Activated T-cell treated with anti-CD3 and anti-CD28 coated beads, Interleukin-2, amount 50 U/mL, for 48 hours (primary cell): ENCODE measurements at regions not wholly inside any gene's neighbourhood (a gene's known extent, or its start where the extent isn't known, plus 50 kb on each side); places are given as distances from the start of the nearest gene placed in this dataset.
A peak's percentile ranks its signal among the peaks of the same experiment; 100 is the strongest.

ENCODE experiments used
- DNase-seq, 2 experiments: peaks; one replicate each; pipeline ENCODE4 v3.0.0-alpha.2; 2020

DNA sequence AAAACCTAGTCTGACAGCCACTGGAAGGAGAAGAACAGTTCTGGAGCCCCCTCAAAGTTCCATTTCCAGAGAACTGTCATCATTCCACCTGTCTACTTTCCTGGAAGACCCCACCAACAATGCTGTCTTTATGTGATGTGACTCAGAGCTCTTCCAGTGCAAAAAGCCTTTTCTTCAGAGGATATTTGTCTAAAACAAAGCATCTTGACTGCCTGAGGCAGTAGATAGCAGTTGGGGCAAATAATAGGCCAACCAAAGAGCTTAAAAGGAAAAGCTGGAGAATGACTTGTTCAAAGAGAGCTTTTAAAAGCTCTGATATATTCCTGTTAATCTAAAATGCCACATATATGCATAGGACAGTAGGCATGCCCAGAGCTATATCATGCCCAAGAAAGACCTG lies 62.6 kb downstream of the MIS18A start:
- no peak for DNase-seq

DNA sequence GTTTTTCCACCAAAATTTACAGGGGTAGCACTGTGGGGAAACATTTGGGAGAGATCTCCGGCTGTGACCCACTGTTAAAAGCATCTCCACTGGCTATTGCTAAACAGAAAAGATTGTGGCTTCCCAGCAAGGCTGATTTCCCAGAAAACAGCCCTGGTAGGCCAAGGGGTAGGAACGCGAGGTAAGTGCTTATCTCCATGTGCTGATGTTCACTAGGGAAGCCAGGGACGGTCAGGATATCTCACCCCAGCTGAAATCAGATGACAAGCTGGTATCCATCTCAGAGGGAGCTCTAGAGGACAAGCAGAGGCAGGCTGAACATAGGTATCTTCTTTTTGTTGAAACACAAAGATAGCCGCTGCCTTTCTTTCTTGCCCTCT lies 63.6 kb downstream of the MIS18A start:
- DNase-seq: no peak

DNA sequence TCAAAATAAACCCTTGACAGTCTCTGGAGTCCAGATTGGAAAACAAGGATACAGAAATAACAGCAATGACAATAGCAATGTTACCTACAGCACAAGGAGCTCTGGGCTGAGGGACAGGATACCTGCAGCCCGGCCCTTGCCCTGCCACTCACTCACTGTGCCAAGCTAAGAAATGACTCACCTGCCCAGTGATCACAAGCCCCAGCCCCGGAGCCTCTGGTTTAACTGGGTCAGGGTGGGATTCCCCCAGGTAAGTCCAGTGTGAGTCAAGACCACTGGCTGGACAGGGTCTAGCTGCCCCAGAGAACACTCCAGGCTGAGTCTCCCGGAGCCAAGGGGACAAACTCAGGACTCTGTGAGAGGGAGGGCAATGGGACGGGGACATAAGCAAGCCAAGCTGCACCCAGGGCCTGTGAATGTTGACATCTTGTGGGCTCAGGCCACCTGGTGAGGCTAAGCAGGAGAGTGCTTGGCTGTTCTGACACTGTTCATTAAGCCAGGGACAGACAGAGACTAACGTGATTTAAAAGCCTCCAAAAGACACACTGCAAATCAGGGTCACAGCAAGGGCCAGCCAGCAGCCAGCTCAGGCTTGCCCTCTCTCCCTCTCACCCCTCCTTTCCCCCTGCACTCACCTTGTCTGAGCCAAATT lies 64.1 kb downstream of the MIS18A start:
- no peak for DNase-seq

DNA sequence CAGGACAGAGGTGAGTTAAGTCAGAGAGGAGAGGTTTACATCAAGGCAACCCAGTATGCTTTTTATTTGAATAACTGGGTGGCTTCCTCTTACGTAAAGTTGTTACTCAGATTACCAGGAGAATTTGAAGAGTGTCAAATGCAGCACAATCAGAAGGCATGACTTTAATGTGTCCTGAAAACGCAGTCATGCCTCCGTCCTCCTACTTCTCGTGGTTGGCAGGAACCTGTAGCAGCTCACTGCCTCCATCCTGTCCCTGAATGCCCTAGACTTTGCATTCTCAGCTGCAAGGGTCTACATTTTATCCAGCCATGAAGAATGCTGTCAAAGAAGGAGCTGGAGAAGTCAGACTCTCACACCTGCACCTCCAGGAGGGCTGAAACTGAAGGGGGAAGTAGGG lies 66.7 kb downstream of the MIS18A start:
- no peak for DNase-seq

DNA sequence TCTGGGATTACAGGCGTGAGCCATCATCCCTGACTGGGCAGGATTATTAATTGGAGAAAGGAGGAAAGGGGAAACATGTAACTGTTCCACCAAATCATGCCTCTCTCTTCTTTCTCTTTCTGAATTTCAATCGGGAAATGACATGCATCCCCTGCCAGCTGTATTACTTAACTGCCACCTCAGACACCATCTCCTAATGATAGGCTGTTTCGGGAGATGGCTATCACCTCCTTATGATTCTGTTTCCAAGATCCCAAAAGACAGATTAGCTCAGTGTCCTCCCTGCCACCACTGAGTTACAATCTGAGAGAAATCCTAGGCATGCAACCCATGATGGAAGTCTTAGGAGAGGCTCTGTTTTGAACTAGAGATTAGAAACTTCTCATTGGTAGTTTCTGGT lies 67.5 kb downstream of the MIS18A start:
- DNase-seq: no peak

DNA sequence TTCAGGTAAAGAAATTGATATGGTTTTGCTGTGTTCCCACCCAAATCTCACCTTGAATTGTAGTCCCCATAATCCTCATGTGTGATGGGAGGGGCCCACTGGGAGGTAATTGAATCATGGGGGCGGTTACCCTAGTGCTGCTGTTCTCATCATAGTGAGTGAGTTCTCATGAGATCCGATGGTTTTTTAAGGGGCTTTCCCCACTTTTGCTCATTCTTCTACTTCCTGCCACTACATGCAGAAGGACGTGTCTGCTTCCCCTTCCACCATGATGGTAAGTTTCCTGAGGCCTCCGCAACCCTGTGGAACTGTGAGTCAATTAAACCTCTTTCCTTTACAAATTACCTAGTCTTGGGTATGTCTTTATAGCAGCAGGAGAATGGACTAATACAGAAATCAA lies 69.3 kb downstream of the MIS18A start:
- DNase-seq: no peak

DNA sequence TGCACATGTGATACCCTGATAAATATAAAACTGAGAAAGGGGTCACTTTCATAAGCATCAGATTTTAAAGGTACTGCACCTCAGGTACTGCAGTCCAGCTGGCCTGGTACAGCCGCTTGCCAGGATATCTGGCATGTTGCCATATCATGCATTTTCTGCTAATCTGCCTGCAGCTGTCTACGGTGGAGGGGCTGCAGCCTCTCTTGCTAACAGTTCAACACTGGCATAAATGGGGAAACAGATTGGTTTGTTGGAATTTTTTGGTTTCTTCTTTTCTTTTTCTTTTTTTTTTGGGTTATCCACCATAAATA lies 71.5 kb downstream of the MIS18A start:
- DNase-seq: no peak

DNA sequence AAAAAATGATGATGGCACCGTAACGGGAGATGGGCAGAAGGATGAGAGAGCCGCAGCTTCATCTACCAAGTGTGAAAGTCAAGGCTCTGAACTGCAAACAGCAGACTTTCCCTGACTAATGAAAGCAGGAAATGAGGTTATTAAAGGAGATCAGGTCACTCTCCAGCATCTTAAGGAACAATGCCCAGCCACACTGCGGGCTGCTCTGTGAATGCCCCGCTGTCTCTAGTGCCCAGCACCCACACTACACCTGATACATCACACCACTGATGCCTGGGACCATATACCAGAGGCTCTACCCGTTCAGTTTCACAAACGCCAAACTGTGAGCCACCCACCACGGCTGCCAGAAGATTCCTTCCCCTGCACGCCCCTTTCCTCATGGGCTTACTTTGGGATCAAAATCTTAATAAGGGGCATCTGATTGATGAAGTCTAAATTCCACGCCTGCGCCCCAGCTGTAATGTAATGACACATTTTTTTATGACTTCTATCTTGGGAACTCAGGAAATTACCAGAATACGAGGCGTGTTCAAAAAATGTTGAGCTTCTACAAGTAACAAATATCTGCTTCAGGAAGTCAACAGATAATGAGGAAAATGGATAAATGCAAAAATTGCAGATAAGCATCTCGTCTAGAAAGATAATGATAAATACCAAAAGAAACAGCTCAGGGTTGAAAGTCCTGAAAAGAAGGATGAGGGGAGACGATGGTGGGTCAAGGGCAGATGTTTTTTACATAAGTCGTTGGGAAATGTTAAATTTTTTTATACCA lies 72.0 kb downstream of the MIS18A start:
- DNase-seq: no peak

DNA sequence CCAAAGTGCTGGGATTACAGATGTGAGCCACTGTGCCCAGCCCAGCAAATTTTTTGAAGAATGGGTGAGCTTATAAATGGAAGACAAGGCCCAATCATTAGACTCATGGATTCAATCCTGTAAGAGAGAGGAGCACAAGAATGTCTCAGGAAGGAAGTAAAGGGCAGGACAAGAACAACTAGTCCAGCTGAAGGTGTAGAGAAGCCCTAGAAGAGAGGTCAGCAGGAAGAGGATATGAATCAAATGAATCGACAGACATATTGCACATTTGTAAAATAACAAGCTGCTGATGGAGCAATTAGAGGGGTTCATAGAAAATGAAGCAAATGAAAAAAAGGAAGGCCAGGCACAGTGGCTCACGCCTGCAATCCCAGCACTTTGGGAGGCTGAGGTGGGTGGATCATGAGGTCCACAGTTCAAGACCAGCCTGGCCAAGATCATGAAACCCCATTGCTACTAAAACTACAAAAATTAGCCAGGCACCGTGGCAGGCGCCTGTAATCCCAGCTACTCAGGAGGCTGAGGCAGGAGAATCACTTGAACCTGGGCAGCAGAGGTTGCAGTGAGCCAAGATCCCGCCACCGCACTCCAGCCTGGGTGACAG lies 74.9 kb downstream of the MIS18A start:
- no peak for DNase-seq

DNA sequence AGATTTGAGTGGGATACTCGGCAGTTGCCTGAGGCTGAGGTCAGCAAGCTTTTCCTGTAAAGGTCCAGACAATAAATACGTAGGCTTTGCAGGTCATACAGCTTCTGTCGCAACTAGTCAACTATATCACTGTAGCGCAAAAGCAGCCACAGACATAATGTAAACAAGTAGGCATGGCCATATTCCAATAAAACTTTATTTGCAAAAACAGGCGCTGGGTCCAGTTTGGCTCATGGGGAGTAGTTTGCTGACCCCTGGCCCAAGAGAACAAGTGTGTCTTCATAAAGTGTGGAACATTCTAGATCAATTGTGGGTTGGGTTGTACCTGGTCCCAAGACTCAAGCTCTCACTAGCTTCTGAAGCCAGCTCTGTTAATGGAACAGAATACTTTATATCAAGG lies 78.8 kb downstream of the MIS18A start:
- no peak for DNase-seq

DNA sequence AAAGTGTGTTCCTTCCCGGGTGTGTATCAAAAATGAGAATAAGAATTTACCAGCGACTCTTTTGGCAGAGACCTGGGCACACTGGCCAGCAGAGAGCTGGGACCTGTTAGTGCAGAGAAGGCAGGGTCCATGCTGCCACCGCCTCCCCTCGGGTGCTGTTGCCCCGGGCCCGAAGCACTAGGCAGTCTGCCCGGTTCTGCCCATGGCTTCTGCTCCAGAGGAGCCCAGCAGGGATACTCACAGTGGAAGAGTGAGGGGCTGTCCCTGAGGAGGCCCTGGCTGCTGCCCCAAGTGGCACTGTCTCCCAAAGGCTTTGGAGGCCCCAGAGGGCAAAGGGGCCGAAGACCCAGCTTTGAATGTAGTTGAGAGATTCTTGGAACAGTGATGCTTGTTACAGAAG lies 80.5 kb downstream of the MIS18A start:
- no peak for DNase-seq

DNA sequence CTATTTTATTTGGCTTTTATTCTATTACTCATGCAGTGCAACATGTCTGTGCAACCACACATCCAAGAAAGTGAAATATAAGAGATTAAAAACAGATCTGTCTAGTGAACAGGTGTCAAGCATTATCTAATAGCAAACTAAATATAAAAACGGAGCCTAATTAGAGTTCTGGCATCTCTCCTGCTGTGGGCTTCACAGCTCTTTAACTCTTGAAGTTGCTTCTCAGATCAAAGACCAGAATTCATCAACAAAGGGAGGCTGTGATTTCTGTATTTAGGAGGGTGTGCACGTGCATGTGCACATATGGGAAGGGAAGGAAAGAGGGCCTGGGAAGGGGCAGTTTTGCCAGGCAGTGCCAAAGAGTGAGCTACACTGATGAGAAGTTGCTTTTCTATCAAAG lies 81.0 kb downstream of the MIS18A start:
- no peak for DNase-seq

DNA sequence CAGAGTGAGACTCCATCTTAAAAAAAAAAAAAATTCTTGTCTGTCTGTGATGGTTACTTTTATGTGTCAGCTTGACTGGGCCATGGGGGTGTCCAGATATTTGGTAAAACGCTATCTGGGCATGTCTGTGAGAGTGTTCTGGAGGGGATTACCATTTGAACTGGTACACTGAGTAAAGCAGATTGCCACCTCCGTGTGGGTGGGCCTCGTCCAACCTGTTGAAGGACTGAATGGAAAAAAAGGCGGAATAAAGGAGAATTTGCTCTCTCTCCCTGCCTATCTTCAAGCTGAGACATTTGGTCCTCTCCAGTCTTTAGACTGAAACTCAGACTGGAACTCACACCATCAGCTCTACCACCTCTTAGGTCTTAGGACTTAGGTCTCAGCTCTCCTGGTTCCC lies 82.8 kb downstream of the MIS18A start:
- DNase-seq: no peak

DNA sequence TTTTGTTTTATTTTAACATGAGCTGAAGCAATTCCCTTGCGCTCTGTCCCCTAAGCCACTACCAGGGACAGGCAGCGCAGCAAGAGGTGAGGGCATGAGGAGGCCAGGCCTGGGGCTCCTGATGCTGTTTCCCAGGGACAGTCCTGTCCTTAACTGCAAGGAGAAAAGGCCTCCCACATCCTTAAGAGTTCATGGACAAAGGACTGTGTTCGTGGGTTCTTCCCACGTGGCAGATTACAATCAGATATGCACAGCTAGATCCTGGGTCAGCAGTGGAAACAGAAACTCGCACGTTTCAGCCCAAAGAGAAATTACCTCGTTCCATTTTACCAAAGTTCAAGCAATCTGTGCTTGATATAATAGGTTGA lies 85.8 kb downstream of the MIS18A start:
- DNase-seq: no peak

DNA sequence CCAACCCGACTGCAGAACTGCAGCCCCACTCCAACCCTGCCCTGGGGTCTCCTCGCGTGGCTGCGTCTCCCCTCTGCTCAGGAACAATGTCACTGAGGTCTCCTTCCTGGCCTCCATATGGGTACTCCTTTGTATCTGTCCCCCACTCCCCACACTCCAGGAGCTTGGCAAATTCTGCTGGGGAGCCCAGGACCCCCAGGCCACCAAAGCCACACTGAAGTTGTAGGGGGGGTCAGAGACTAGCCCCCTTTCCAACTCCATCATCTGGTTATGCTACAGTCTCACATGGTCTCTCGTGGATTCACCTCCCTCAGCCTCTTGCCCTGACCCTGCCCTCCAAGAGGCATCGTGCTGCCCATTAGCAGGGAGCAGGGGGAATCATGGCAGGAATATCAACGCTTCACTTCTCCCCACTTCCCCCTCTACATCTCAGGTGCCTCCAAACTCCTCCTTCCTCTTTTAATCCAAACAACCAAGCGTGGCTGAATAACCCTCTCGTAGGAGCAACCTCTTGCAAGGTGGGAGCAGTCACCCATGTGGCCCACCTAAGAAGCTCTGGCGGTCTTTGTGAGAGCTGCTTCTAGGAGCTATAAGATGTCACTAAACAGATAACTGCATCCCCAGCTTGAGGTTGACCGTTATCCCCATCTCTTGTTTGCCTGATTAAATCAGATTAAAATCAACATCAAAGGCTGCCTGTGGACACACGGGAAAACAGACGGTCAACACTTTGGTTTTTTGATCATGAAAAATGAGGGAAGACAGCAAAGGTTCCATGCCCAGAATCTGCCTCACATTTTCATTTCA lies 86.4 kb downstream of the MIS18A start:
- no peak for DNase-seq

DNA sequence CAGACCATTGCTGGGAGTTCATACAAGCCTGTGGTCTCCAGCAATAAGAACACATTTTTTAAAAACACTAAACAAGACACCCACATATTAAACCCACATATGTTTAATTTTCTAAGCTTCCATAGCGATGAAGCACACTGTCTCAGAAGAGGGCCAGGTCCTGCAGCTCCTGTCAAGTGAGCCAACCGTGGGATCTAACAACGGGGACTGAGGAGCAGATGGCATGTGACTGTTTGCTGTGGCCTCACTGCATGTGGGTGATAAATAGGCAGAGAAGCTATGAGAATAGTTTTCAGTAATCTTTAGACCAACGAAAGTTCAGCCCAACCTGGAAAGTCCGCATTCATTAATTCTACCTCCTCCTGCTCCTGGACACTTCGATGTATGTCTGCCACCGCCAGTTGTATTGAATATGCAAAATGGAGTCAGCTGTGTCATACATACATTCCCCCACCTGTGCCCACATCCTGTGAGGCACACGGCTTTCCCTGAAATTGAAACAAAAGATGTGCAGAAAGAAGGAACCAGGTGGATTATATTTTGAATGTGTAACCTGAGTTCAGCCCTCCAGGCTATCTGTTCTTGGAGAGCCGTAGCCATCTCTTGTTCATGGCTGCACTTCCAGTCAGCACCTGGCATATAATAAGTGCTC lies 88.2 kb downstream of the MIS18A start:
- DNase-seq: no peak

DNA sequence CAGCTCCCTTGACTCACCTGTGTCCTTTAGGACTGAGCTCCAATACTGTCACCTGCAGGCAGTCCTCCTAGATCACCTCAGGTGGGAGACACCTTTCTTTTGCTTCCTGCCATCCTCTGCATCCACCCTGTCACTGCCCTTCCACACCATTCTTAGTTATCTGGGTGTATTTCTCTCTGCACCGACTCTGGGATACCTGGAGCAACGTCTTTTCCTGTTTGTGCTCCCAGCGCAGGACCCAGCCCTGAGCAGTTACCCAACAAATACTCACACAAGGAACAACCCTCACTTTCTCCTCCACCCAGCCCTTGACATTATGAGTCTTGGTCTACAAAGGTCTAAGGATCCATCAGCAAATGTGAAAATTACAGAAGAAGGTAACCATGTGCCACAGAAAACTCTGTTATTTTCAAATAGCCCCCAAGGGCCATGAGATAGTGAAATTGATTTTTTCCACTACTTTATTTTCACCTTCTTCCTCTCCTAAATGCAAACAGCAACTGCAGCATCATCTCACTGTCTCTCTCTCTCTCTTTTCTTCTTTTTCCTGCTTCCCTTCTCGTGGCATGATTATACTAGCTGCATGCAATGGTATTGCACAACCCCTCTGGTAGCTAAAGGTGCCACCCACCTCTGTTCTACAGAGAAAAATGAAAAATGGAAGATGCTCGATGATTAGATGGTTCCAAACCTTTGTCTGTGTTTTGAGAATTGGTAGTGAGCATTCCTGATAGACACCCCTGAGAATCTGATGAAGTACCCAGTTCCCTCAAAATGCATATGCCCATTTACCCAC lies 89.0 kb downstream of the MIS18A start:
- DNase-seq: no peak

DNA sequence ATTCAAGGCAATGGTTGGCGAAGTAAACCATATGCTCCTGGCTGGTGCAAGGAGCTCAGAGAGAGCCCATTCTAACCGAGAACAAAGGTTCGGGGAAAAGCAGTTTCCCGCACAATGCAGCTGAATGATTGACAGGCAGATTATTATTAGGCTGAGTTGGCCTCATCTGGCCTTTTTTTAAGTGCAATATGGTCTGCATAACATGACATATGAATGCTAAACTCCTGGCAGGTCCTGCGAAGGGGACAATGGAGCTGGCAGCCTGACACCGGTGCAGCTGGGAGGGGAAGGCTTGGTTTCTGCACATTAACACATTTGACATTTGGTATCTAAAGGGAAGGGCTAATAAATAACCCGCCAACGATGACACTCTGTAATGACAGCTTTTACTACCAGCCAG lies 92.0 kb downstream of the MIS18A start:
- no peak for DNase-seq

DNA sequence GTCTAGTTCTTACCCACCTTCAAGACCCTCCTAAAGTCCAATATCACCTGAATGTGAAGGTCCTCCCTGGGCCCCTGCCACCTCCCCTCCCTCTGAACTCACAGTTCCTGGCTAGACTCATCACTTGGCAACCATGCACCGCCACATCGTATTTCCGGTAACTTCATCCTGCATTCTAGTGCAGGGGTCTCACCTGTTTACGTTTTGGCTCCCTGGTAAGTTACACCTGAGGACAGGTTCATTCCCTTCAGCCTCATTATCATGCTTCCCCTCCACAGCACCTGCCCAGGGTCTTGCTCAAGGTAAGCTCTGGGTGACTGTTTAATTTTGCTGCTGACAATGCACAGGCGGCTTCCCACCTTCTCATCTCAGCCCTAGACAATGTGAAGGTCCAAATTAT lies 93.1 kb downstream of the MIS18A start:
- no peak for DNase-seq

DNA sequence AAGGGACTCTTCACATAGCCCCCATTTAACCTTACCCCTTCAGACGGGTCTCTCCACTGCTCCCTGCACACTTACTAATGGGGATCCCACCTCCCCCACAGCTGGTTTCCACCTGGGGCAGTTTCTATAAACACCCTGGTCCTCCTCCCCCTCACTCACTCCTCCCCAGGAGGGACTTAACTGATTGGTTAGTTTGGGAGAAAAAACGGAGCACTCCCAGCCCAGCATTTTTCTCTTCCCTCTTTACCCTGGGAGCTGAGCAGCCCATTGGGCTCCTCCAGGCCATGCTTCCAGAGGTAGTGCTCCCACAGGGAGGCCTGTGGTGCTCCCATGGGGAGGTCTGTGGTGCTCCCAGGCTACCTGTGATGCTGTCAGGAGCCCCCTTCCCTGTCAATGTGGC lies 93.7 kb downstream of the MIS18A start:
- DNase-seq: no peak

DNA sequence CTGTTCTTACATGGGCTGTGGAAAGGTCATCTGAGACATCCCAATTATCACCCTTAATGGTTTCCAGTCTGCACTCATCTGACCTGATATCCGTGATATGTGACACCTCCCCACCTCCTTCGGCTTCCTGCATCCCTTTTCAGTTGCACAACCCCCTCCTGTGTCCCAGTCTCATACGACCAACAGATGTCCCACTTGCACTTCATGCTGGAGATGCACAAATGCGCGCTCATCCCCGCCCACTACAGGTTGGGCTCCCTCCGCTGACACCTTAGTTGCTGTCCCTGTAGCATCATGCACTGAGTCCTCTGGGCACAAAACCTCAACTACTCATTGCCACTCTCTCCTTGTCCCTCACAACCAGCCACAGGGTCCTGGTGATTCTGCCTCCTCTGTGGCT lies 94.4 kb downstream of the MIS18A start:
- DNase-seq: peak in 1 of 2 experiments; percentile 16

DNA sequence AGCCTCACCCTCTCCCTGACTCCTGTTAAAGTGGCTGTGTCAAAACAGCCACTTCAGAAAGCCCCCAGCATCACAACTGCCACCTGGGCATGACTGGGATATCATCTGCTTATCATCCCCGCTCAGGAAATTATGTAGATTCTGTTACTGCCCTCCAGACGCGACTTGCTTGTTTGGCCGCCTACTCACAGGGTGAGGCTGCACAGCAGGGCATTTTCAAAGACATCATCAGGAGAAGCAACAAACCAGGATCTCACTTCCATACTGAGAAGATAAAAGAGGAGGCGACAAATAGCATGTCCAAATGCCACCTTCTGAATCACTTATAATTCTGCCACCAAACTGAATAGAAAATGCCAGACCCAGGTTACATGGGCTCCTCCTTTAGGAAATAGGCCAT lies 94.8 kb downstream of the MIS18A start:
- DNase-seq: no peak

DNA sequence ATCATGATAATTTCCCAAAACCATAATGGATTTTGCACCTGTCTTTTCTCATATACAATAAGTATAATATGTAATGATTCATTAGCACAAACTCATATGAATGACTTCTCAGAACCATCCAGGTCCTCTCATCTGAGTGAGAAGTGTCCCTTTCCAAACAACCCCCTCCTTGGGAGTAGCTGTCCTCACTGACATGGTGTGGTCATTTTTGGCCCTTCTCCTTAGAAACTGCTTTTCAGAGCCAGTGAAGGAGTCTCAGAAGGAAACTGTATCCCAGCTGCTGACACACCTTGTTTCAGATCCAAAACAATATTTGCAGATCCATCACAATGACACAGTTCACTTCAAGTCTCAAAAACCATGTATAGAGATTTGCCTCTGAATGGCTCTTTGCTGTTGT lies 95.5 kb downstream of the MIS18A start:
- no peak for DNase-seq
